ENCODE measurements at regions not wholly inside any gene's neighbourhood (a gene's known extent, or its start where the extent isn't known, plus 50 kb on each side); places are given as distances from the start of the nearest gene placed in this dataset.

GRCh38 chr3:72081471-72082185, 296.7 kb upstream of the PROK2 start:
- no peak overlapping the region for H3K9ac ChIP-seq (replicated peaks in 1 of 4; ENCODE audit: extremely low read depth in 1 of 4, low read depth in 3 of 4, low read length in 3 of 4)
- 92% methylated on average over 6 of the region's 6 CpGs; no CpG with 5 or more reads in 1 of the 2 experiments for WGBS, 2 experiments (ENCODE audit: extremely low coverage in 1 of 2, insufficient coverage in 1 of 2, insufficient read length in 1 of 2, insufficient replicate concordance in 2 of 2, low coverage in 1 of 2, low lambda C conversion rate in 2 of 2, missing lambda C conversion rate in 1 of 2)
- CTCF ChIA-PET (ENCODE audit: partially characterized antibody) = interaction anchor here (0.6 kb wide), 1 partner anchor 222 kb away, joined by 3 read pairs; no protein-coding TSS in a partner anchor
- TF ChIP-seq CTBP2 (IDR thresholded peaks at IDR 0.05; ENCODE audit: borderline replicate concordance, insufficient read depth, insufficient read length, low read length) (no peak), KDM4A (IDR thresholded peaks at IDR 0.05; ENCODE audit: low read depth, low read length, severe bottlenecking) (no peak), FOSL1 (IDR thresholded peaks at IDR 0.05; ENCODE audit: insufficient read depth, low read depth, low read length) (no peak), ASH2L (IDR thresholded peaks at IDR 0.05; ENCODE audit: low read length) (no peak), ZNF274 (IDR thresholded peaks at IDR 0.05; ENCODE audit: borderline replicate concordance, extremely low read depth, low read length) (no peak), NANOG (IDR thresholded peaks at IDR 0.05; ENCODE audit: insufficient read depth, low read depth, low read length, poor library complexity, severe bottlenecking) (no peak), BCL11A (IDR thresholded peaks at IDR 0.05; ENCODE audit: low read depth in 2 of 2, low read length in 2 of 2) (no peak), TCF12 (IDR thresholded peaks at IDR 0.05; ENCODE audit: low read depth, low read length) (no peak), CREB1 (IDR thresholded peaks at IDR 0.05) (no peak)
- TF ChIP-seq, protein P1, sequence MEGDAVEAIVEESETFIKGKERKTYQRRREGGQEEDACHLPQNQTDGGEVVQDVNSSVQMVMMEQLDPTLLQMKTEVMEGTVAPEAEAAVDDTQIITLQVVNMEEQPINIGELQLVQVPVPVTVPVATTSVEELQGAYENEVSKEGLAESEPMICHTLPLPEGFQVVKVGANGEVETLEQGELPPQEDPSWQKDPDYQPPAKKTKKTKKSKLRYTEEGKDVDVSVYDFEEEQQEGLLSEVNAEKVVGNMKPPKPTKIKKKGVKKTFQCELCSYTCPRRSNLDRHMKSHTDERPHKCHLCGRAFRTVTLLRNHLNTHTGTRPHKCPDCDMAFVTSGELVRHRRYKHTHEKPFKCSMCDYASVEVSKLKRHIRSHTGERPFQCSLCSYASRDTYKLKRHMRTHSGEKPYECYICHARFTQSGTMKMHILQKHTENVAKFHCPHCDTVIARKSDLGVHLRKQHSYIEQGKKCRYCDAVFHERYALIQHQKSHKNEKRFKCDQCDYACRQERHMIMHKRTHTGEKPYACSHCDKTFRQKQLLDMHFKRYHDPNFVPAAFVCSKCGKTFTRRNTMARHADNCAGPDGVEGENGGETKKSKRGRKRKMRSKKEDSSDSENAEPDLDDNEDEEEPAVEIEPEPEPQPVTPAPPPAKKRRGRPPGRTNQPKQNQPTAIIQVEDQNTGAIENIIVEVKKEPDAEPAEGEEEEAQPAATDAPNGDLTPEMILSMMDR (IDR thresholded peaks at IDR 0.05; ENCODE audit: control extremely low read depth in 1 of 3, insufficient read depth in 1 of 3, low read depth in 1 of 3, low read length in 3 of 3) = no peak

More at GRCh38 chr3:72081471-72082185, 296.7 kb upstream of the PROK2 start:
- Histone ChIP-seq H3K79me2 (ENCODE audit: control insufficient read depth in 1 of 2, insufficient read depth in 2 of 2, low read length in 2 of 2) (no peaks in the 10 kb centered on the region), H3K14ac (ENCODE audit: insufficient read length) (no peak overlapping the region), H4K5ac (ENCODE audit: insufficient read length, low read depth, low read length) (no peak overlapping the region), H3K27me3 (replicated peaks in 1 of 4; ENCODE audit: control insufficient read depth in 3 of 4, extremely low read depth in 1 of 4, insufficient read depth in 3 of 4, low read length in 3 of 4) (no peaks in the 10 kb centered on the region), H2AK5ac (ENCODE audit: low read depth, low read length) (0 out of 2 replicates have a peak overlapping the region, but pooled peaks have one; percentile 2), H2BK120ac (replicated peaks; ENCODE audit: low read depth, low read length) (no peak overlapping the region), H2BK5ac (ENCODE audit: low read depth, low read length) (no peak overlapping the region), H3K27ac (ENCODE audit: low read depth, low read length) (no peak overlapping the region), H3K36me3 (ENCODE audit: control insufficient read depth in 2 of 4, insufficient read depth in 4 of 4, low read length in 3 of 4) (no peaks in the 10 kb centered on the region), H4K20me1 (replicated peaks in 1 of 2; ENCODE audit: control insufficient read depth in 1 of 2, insufficient read depth in 2 of 2, low read length in 2 of 2) (no peaks in the 10 kb centered on the region), H3K56ac (replicated peaks; ENCODE audit: insufficient read length, low read depth, low read length) (no peak overlapping the region), H3K9me3 (ENCODE audit: insufficient read depth in 2 of 2, low read depth in 1 of 2, low read length in 1 of 2) (peaks cover under 1% of the 10 kb centered on the region in 2 experiments; a peak in 3 of 4 replicates), H3K23ac (ENCODE audit: insufficient read length) (no peak overlapping the region), H3K4ac (replicated peaks; ENCODE audit: insufficient read length, low read depth, low read length) (no peak overlapping the region), H2BK12ac (ENCODE audit: low read depth, low read length) (no peak overlapping the region), H2AFZ (ENCODE audit: low read length) (no peak overlapping the region), H3K4me1 (replicated peaks in 1 of 4; ENCODE audit: control insufficient read depth in 3 of 4, insufficient read depth in 4 of 4, low read length in 3 of 4) (no peaks in the 10 kb centered on the region; a peak in 1 of 7 replicates), H3K79me1 (ENCODE audit: low read depth, low read length) (no peaks in the 10 kb centered on the region), H2BK15ac (ENCODE audit: low read length) (no peak overlapping the region), H3K4me3 (ENCODE audit: extremely low read depth in 1 of 4, insufficient read depth in 2 of 4, low read depth in 3 of 4, low read length in 4 of 4) (no peak overlapping the region), H4K8ac (ENCODE audit: extremely low read depth, insufficient read depth, low read length) (no peak overlapping the region), H2BK20ac (ENCODE audit: low read length) (0 out of 2 replicates have a peak overlapping the region, but pooled peaks have one; percentile 7), H3K4me2 (ENCODE audit: insufficient read depth in 1 of 2, low read depth in 2 of 2, low read length in 2 of 2) (no peak overlapping the region), H3K23me2 (ENCODE audit: low read depth, low read length) (no peaks in the 10 kb centered on the region; the same call in 1 of the 2 replicates), H4K91ac (replicated peaks; ENCODE audit: insufficient read length, low read length) (no peak overlapping the region), H3K18ac (ENCODE audit: extremely low read depth, low read length) (no peak overlapping the region)
- FAIRE-seq (no peak), DNase-seq (ENCODE audit: low read depth in 1 of 2, low spot score in 2 of 2) (no peak)
- POLR2A ChIA-PET (ENCODE audit: partially characterized antibody) = no interaction called here

Measured in H1 (cell line).